ENCODE measurements at regions not wholly inside any gene's neighbourhood (a gene's known extent, or its start where the extent isn't known, plus 50 kb on each side); places are given as distances from the start of the nearest gene placed in this dataset.

DNA sequence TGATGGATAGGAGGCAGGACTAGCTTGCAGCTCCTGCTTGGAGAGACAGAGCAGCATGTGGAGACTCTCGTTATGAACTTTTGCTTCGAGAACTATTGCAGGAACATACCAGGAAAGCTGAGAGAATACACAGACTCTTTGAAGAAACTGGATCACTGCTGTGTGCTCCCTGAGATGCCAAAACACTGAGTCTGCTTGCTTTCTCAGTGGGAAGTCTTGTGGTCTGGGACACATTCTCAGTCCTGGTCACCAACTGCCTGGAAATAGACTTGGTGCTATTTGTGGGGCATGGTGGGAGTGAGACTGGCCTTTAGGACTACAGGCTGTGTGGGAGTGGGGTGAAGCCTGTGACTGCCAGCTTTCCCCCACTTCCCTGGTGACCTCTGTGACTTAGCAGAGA lies 252.6 kb downstream of the MED10 start:
- H2BK20ac ChIP-seq (ENCODE audit: low read depth, low read length, poor library complexity, severe bottlenecking), result no peak overlapping the region
- no peaks in the 10 kb centered on the region for H3K79me2 ChIP-seq (ENCODE audit: insufficient read depth, low read length)
- H3K23ac ChIP-seq (ENCODE audit: insufficient read length, low read depth, low read length), result no peak overlapping the region
- H3K36me3 Mint-ChIP-seq (ENCODE audit: insufficient read depth in 1 of 3, low read depth in 3 of 3), result peaks cover 7 to 27% (median 14%) of the 10 kb centered on the region in 3 experiments
- peaks cover 6% of the 10 kb centered on the region for H3K9me3 ChIP-seq (ENCODE audit: control insufficient read depth, low read depth, low read length)
- no peak overlapping the region for H3K27ac ChIP-seq (ENCODE audit: insufficient read length, low read depth, low read length)
- no peak overlapping the region for H2AFZ ChIP-seq (ENCODE audit: low read length)
- no peak overlapping the region for H2BK12ac ChIP-seq (ENCODE audit: insufficient read length, low read depth, low read length)
- no peak overlapping the region for H3K18ac ChIP-seq (ENCODE audit: insufficient read length, low read depth, low read length)
- no peak overlapping the region for H2BK5ac ChIP-seq (ENCODE audit: insufficient read length, low read length)
- no peak overlapping the region for H3K56ac ChIP-seq (ENCODE audit: insufficient read length, low read depth, low read length)
- H3K4me2 ChIP-seq (ENCODE audit: insufficient read depth, insufficient read length, low read length), result no peak overlapping the region
- H3K9ac ChIP-seq (ENCODE audit: extremely low read depth, insufficient read length, low read length), result no peak overlapping the region
- peaks cover 12% of the 10 kb centered on the region for H3K27me3 Mint-ChIP-seq (ENCODE audit: low read depth)
- no peaks in the 10 kb centered on the region for H3K79me1 ChIP-seq (ENCODE audit: insufficient read depth, low read depth, low read length, poor library complexity, severe bottlenecking)
- H3K4ac ChIP-seq (ENCODE audit: low read depth, low read length), result no peak overlapping the region
- no peak overlapping the region for H2AK5ac ChIP-seq (ENCODE audit: insufficient read length, low read length)
- no peak overlapping the region for H4K91ac ChIP-seq (ENCODE audit: insufficient read length, low read depth, low read length)
- no peak overlapping the region for H3K4me3 Mint-ChIP-seq
- no peaks in the 10 kb centered on the region for H3K23me2 ChIP-seq (ENCODE audit: insufficient read length, low read depth, low read length, poor library complexity, severe bottlenecking)
- no peak overlapping the region for H4K5ac ChIP-seq (ENCODE audit: insufficient read length, low read depth, low read length)
- peaks cover 37 to 48% of the 10 kb centered on the region in 2 experiments for H3K9me3 Mint-ChIP-seq
- no peak overlapping the region for H2BK120ac ChIP-seq (ENCODE audit: low read depth, low read length, poor library complexity, severe bottlenecking)
- H3K27ac Mint-ChIP-seq, result no peak overlapping the region
- no peaks in the 10 kb centered on the region for H3K4me1 ChIP-seq (ENCODE audit: insufficient read depth, low read length)
- TF ChIP-seq, protein P1, sequence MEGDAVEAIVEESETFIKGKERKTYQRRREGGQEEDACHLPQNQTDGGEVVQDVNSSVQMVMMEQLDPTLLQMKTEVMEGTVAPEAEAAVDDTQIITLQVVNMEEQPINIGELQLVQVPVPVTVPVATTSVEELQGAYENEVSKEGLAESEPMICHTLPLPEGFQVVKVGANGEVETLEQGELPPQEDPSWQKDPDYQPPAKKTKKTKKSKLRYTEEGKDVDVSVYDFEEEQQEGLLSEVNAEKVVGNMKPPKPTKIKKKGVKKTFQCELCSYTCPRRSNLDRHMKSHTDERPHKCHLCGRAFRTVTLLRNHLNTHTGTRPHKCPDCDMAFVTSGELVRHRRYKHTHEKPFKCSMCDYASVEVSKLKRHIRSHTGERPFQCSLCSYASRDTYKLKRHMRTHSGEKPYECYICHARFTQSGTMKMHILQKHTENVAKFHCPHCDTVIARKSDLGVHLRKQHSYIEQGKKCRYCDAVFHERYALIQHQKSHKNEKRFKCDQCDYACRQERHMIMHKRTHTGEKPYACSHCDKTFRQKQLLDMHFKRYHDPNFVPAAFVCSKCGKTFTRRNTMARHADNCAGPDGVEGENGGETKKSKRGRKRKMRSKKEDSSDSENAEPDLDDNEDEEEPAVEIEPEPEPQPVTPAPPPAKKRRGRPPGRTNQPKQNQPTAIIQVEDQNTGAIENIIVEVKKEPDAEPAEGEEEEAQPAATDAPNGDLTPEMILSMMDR (conservative IDR thresholded peaks at IDR 0.05), result no peak
- no peak overlapping the region for H3T11ph ChIP-seq (ENCODE audit: low read length)
- DNase-seq, result no peak
- H4K20me1 ChIP-seq (ENCODE audit: control insufficient read depth, insufficient read depth, insufficient read length), result no peaks in the 10 kb centered on the region
- no peak overlapping the region for H2BK15ac ChIP-seq (ENCODE audit: low read depth, low read length)
- H3K27me3 ChIP-seq (ENCODE audit: insufficient read depth, low read length), result no peaks in the 10 kb centered on the region
- WGBS (ENCODE audit: extremely low coverage, insufficient read length, low lambda C conversion rate), result no CpG with 5 or more reads among the region's 2 CpGs
- no peak overlapping the region for H4K8ac ChIP-seq (replicated peaks; ENCODE audit: insufficient read length, low read depth, low read length)
- H3K4me1 Mint-ChIP-seq, result peaks cover 0 to 6% of the 10 kb centered on the region in 2 experiments; a peak in 1 of 4 replicates
- no peak overlapping the region for H3K14ac ChIP-seq (ENCODE audit: insufficient read depth, low read length)
